ENCODE measurements at regions not wholly inside any gene's neighbourhood (a gene's known extent, or its start where the extent isn't known, plus 50 kb on each side); places are given as distances from the start of the nearest gene placed in this dataset.

DNA sequence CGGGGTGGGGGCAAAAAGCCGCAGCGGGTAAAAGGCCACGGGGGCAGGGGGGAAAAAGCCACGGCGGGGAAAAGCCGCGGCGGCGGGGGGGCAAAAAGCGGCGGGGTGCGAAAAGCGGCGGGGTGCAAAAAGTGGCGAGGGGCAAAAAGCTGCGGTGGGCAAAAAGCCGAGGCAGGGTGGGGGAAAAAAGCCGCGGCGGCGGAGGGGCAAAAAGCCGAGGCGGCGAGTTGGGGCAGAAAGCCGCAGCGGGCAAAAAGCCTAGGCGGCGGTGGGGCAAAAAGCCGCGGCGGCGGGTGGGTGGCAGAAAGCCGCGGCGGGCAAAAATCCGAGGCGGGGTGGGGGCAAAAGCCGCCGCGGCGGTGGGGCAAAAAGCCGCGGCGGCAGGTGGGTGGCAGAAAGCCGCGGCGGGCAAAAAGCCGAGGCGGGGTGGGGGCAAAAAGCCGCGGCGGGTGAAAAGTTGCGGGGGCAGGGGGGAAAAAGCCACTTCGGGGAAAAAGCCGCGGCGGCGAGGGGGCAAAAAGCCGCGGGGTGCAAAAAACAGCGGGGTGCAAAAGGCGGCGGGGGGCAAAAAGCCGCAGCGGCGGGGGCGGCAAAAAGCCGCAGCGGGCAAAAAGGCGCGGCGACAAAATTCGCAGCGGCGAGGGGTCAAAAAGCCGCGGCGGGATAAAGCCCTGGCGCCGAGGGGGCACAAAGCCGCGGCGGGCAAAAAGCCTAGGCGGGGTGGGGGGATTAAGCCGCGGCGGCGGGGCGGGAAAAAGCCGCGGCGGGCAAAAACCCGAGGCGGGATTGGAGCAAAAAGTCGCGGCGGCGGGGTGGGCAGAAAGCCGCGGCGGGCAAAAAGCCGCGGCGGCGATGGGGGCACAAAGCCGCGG, 3901.2 kb downstream of the SRGAP2C start:
- TF ChIP-seq, protein P1, sequence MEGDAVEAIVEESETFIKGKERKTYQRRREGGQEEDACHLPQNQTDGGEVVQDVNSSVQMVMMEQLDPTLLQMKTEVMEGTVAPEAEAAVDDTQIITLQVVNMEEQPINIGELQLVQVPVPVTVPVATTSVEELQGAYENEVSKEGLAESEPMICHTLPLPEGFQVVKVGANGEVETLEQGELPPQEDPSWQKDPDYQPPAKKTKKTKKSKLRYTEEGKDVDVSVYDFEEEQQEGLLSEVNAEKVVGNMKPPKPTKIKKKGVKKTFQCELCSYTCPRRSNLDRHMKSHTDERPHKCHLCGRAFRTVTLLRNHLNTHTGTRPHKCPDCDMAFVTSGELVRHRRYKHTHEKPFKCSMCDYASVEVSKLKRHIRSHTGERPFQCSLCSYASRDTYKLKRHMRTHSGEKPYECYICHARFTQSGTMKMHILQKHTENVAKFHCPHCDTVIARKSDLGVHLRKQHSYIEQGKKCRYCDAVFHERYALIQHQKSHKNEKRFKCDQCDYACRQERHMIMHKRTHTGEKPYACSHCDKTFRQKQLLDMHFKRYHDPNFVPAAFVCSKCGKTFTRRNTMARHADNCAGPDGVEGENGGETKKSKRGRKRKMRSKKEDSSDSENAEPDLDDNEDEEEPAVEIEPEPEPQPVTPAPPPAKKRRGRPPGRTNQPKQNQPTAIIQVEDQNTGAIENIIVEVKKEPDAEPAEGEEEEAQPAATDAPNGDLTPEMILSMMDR (IDR thresholded peaks at IDR 0.05; ENCODE audit: control extremely low read depth in 1 of 3, insufficient read depth in 1 of 3, low read depth in 1 of 3, low read length in 3 of 3) = no peak
- TF ChIP-seq POLR2AphosphoS5 (IDR thresholded peaks at IDR 0.05; ENCODE audit: low read depth, low read length) = no peak
- TF ChIP-seq, protein P2, sequence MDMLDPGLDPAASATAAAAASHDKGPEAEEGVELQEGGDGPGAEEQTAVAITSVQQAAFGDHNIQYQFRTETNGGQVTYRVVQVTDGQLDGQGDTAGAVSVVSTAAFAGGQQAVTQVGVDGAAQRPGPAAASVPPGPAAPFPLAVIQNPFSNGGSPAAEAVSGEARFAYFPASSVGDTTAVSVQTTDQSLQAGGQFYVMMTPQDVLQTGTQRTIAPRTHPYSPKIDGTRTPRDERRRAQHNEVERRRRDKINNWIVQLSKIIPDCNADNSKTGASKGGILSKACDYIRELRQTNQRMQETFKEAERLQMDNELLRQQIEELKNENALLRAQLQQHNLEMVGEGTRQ (IDR thresholded peaks at IDR 0.05; ENCODE audit: low read length) = no peak
- no peak for TF ChIP-seq SP2 (IDR thresholded peaks at IDR 0.05; ENCODE audit: low read length)
- TF ChIP-seq CREB1 (IDR thresholded peaks at IDR 0.05) = no peak
- TF ChIP-seq JUN (IDR thresholded peaks at IDR 0.05; ENCODE audit: low read depth, low read length) = no peak
- TF ChIP-seq, protein P3, sequence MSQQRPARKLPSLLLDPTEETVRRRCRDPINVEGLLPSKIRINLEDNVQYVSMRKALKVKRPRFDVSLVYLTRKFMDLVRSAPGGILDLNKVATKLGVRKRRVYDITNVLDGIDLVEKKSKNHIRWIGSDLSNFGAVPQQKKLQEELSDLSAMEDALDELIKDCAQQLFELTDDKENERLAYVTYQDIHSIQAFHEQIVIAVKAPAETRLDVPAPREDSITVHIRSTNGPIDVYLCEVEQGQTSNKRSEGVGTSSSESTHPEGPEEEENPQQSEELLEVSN (IDR thresholded peaks at IDR 0.05) = no peak

Measured in H1 (cell line).